Esophagus muscularis mucosa (tissue), 4 donors: ENCODE measurements at regions not wholly inside any gene's neighbourhood (a gene's known extent, or its start where the extent isn't known, plus 50 kb on each side); places are given as distances from the start of the nearest gene placed in this dataset.
A peak's percentile ranks its signal among the peaks of the same experiment; 100 is the strongest.

Experiments used
- DNase-seq: peaks from one replicate; pipeline ENCODE4 v3.0.0-alpha.2; 2017; ENCODE audit errors: extremely low spot score
- H3K27ac ChIP-seq, 4 donors: fragments of 200-600 bp; sonication (generic); replicated peaks in 1 of 4; 1 replicate in 3 of 4; 2 replicates in 1 of 4; pipeline ENCODE4 v1.5.1; 2016 to 2019; ENCODE audit warnings: mild to moderate bottlenecking in 1 of 4
- H3K27me3 ChIP-seq, 4 donors: fragments of 200-600 bp; sonication (generic); one replicate each; pipeline versions ENCODE4 v1.5.1 to v1.6.0; 2016 to 2019
- H3K36me3 ChIP-seq, 4 donors: fragments of 200-600 bp; sonication (generic); one replicate each; pipeline ENCODE4 v1.5.1; 2016 to 2019
- H3K4me1 ChIP-seq, 4 donors: fragments of 200-600 bp; sonication (generic); one replicate each; pipeline ENCODE4 v1.5.1; 2016 to 2019
- H3K4me3 ChIP-seq, 4 donors: fragments of 200-600 bp; sonication (generic); 1 replicate in 2 of 4; 2 replicates in 2 of 4; pipeline ENCODE4 v1.5.1; 2016 to 2019; ENCODE audit warnings: mild to moderate bottlenecking in 4 of 4, moderate library complexity in 1 of 4
- H3K9me3 ChIP-seq, 4 donors: fragments of 200-600 bp; sonication (generic); 1 replicate in 3 of 4; 2 replicates in 1 of 4; pipeline ENCODE4 v1.5.1; 2016 to 2019
- CTCF ChIP-seq, 3 experiments: fragments of 200-600 bp in 2 of 3; fragments of 450-650 bp in 1 of 3; sonication (generic) in 2 of 3; IDR thresholded peaks; one replicate each; pipeline ENCODE4 v1.5.1; 2017 to 2019; ENCODE audit warnings: antibody characterized with exemption in 3 of 3, mild to moderate bottlenecking in 2 of 3, moderate library complexity in 1 of 3
- EP300 ChIP-seq: sonication (generic); formaldehyde crosslinking; IDR thresholded peaks from one replicate; pipeline ENCODE4 v1.6.1; 2017; ENCODE audit warnings: antibody characterized with exemption
- POLR2A ChIP-seq: fragments of 450-650 bp; IDR thresholded peaks from one replicate; pipeline ENCODE4 v1.6.1; 2017; ENCODE audit warnings: antibody characterized with exemption, moderate library complexity, mild to moderate bottlenecking, low read depth
- POLR2AphosphoS5 ChIP-seq, 2 donors: sonication (generic); formaldehyde crosslinking; IDR thresholded peaks; one replicate each; pipeline ENCODE4 v1.6.1; 2017; ENCODE audit warnings: antibody characterized with exemption in 2 of 2
- WGBS: methylation state at CpG from one replicate; pipeline ENCODE4 v1.1.5; 2018; 5-methylcytosine and 5-hydroxymethylcytosine counted together
- intact Hi-C: fragments of 100-400 bp; cut with DNase I; formaldehyde crosslinking; loops from one replicate; pipeline ENCODE4 v1.15.1; 2023

- no peak for DNase-seq
- Histone ChIP-seq H3K27ac (no peak overlapping the region), H3K9me3 (peaks cover 0 to 5% (median 0%) of the 10 kb centered on the region in 4 donors), H3K27me3 (no peaks in the 10 kb centered on the region), H3K36me3 (no peaks in the 10 kb centered on the region), H3K4me1 (peaks cover 16 to 30% (median 20%) of the 10 kb centered on the region in 4 donors), H3K4me3 (no peak overlapping the region)
- intact Hi-C loops, result no loop called here
- WGBS, result 88% methylated on average over 7 of the region's 7 CpGs
- TF ChIP-seq POLR2AphosphoS5 (IDR thresholded peaks at IDR 0.05), result no peak
- TF ChIP-seq POLR2A, result no peak
- TF ChIP-seq CTCF (IDR thresholded peaks at IDR 0.05), result no peak
- TF ChIP-seq EP300, result no peak
Measured at GRCh38 chr1:59018860-59019259, 235.0 kb upstream of the JUN start.

DNA sequence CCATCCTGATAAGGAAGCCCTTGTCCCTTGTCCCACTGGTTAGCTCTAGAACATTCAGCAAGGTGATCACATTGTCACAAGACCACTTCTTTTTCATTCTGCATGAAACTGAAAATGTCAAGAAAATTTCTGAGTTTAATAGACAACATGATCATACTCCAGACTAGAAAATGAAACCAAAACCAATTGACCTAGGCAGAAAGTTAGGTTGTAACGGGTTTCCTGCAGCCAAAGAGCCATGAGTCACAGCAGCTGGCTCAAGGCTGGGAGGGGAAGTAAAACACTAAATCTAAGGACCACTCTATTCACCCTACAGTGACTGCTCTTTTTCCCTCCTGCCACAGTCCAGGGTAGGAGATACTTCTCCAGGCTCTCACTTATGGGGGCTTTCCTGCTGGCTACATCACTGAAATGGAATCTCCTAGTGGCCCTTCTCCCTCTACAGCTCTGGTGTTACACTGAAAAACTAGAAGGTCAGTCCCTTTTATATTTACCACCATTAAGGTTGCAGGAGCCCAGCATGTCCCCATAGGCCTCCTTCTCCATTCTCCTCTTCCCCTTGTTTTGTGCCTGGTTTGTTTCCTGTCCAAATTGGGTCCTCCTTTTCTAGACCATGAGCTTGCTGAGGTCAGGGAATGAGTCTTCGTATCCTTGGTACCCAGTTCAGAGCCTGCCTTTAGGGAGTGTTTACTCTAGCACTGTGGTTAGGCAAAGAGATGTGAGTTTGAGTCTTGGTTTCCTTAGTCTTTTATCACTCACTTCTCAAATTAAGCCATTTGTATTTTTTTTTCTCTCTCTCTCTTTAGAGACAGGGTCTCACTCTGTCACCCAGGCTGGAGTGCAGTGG is 236.5 kb upstream of the JUN start:
- peaks cover 10 to 18% (median 14%) of the 10 kb centered on the region in 4 donors for H3K4me1 ChIP-seq
- intact Hi-C loops, result no loop called here
- no peaks in the 10 kb centered on the region for H3K27me3 ChIP-seq
- peak; percentile 14 to 45 for TF ChIP-seq POLR2AphosphoS5 (IDR thresholded peaks at IDR 0.05)
- no peak for TF ChIP-seq EP300
- peak overlapping the region; percentile 52 to 63 (median 56) for H3K27ac ChIP-seq
- peaks cover 0 to 5% (median 0%) of the 10 kb centered on the region in 4 donors for H3K9me3 ChIP-seq
- 43% methylated on average over 2 of the region's 2 CpGs for WGBS
- peak overlapping the region; percentile 34 to 45 (median 36) for H3K4me3 ChIP-seq
- H3K36me3 ChIP-seq, result no peaks in the 10 kb centered on the region
- no peak for DNase-seq

DNA sequence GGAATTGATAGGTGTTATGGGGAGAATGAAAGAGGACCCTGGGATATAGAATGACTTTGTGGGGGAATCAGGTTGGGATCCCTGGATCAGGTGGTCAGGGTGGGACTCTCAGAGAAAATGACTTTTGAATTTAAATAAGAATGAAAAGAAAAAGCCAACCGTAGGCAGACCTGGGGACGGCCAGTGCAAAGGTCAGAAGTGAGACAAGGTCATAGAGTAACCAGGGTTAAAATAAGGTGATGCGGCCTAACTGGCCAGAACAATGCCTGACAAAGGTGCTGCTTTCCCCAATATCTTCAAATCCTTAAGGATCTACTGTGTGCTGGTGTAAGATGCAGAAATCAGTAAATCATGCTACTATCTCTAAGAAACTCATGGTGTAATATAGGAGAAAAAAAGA is 238.4 kb upstream of the JUN start:
- intact Hi-C loops, result no loop called here
- no peaks in the 10 kb centered on the region for H3K27me3 ChIP-seq
- no peak overlapping the region for H3K27ac ChIP-seq
- no peak for TF ChIP-seq POLR2A
- no peak for TF ChIP-seq EP300
- TF ChIP-seq POLR2AphosphoS5 (IDR thresholded peaks at IDR 0.05), result no peak
- TF ChIP-seq CTCF (IDR thresholded peaks at IDR 0.05), result no peak
- H3K4me3 ChIP-seq, result no peak overlapping the region
- 91% methylated on average over 3 of the region's 3 CpGs for WGBS
- H3K9me3 ChIP-seq, result peaks cover 0 to 5% (median 0%) of the 10 kb centered on the region in 4 donors
- no peaks in the 10 kb centered on the region for H3K36me3 ChIP-seq
- peaks cover 10 to 18% (median 16%) of the 10 kb centered on the region in 4 donors for H3K4me1 ChIP-seq
- DNase-seq, result no peak

GRCh38 chr1:59022799-59023198 is 239.0 kb upstream of the JUN start:
- peaks cover 10 to 18% (median 16%) of the 10 kb centered on the region in 4 donors for H3K4me1 ChIP-seq
- no peak overlapping the region for H3K4me3 ChIP-seq
- H3K27me3 ChIP-seq, result no peaks in the 10 kb centered on the region
- H3K36me3 ChIP-seq, result no peaks in the 10 kb centered on the region
- TF ChIP-seq POLR2AphosphoS5 (IDR thresholded peaks at IDR 0.05), result no peak
- TF ChIP-seq POLR2A, result no peak
- no peak for TF ChIP-seq CTCF (IDR thresholded peaks at IDR 0.05)
- TF ChIP-seq EP300, result no peak
- H3K9me3 ChIP-seq, result peaks cover 0 to 5% (median 0%) of the 10 kb centered on the region in 4 donors
- WGBS, result 93% methylated on average over 3 of the region's 3 CpGs
- intact Hi-C loops, result no loop called here
- no peak overlapping the region for H3K27ac ChIP-seq
- no peak for DNase-seq

- Histone ChIP-seq H3K4me1 (peaks cover 0 to 13% (median 9%) of the 10 kb centered on the region in 4 donors), H3K9me3 (no peaks in the 10 kb centered on the region), H3K27me3 (no peaks in the 10 kb centered on the region), H3K36me3 (no peaks in the 10 kb centered on the region), H3K4me3 (no peak overlapping the region), H3K27ac (no peak overlapping the region)
- TF ChIP-seq CTCF (IDR thresholded peaks at IDR 0.05) (no peak), EP300 (no peak), POLR2A (no peak), POLR2AphosphoS5 (IDR thresholded peaks at IDR 0.05) (no peak)
- WGBS, result 87% methylated on average over 2 of the region's 2 CpGs
- intact Hi-C loops, result no loop called here
- no peak for DNase-seq
Measured at GRCh38 chr1:59025201-59025600, 241.4 kb upstream of the JUN start.
